Liver (tissue), 8 donors: ENCODE measurements at regions not wholly inside any gene's neighbourhood (a gene's known extent, or its start where the extent isn't known, plus 50 kb on each side); places are given as distances from the start of the nearest gene placed in this dataset.

ENCODE experiments used
- DNase-seq: peaks from one replicate; pipeline ENCODE4 v3.0.0-alpha.2; 2017; ENCODE audit warnings: low spot score
- H3K27ac ChIP-seq, 2 donors: one replicate each; pipeline ENCODE4 v1.7.0; 2013; ENCODE audit warnings: inconsistent platforms in 2 of 2, low read length in 2 of 2, control low read depth in 1 of 2, low read depth in 1 of 2, mild to moderate bottlenecking in 1 of 2
- H3K27me3 ChIP-seq, 4 donors: one replicate each; pipeline versions ENCODE4 v1.6.1 to v1.7.0; 2013; ENCODE audit warnings: low read length in 3 of 4, inconsistent platforms in 1 of 4, mild to moderate bottlenecking in 1 of 4, moderate library complexity in 1 of 4; ENCODE audit not compliant: control insufficient read depth in 4 of 4, insufficient read depth in 4 of 4
- H3K36me3 ChIP-seq, 4 donors: one replicate each; pipeline versions ENCODE4 v1.6.1 to v1.7.0; 2013; ENCODE audit warnings: low read length in 3 of 4, mild to moderate bottlenecking in 3 of 4, low read depth in 1 of 4, moderate library complexity in 1 of 4; ENCODE audit not compliant: control insufficient read depth in 4 of 4, insufficient read depth in 3 of 4
- H3K4me1 ChIP-seq, 4 donors: one replicate each; pipeline versions ENCODE4 v1.6.1 to v1.7.0; 2013; ENCODE audit warnings: low read length in 3 of 4, mild to moderate bottlenecking in 3 of 4, moderate library complexity in 1 of 4; ENCODE audit not compliant: control insufficient read depth in 4 of 4, insufficient read depth in 4 of 4
- H3K4me3 ChIP-seq, 3 donors: one replicate each; pipeline versions ENCODE4 v1.6.1 to v1.7.0; 2013; ENCODE audit warnings: low read length in 3 of 3, control low read depth in 1 of 3, low read depth in 1 of 3, mild to moderate bottlenecking in 1 of 3
- H3K9ac ChIP-seq, 2 donors: one replicate each; pipeline ENCODE4 v1.7.0; 2013; ENCODE audit warnings: low read length in 2 of 2, mild to moderate bottlenecking in 2 of 2, moderate library complexity in 2 of 2, control low read depth in 1 of 2, low read depth in 1 of 2
- H3K9me3 ChIP-seq, 4 donors: one replicate each; pipeline versions ENCODE4 v1.6.1 to v1.7.0; 2013; ENCODE audit warnings: low read length in 3 of 4; ENCODE audit not compliant: control insufficient read depth in 4 of 4
- ATF3 ChIP-seq: IDR thresholded peaks from 2 replicates; pipeline ENCODE4 v1.6.1; 2016; ENCODE audit warnings: antibody characterized with exemption
- CTCF ChIP-seq: fragments of 150-350 bp; IDR thresholded peaks from 2 replicates; pipeline ENCODE4 v1.5.1; 2017; ENCODE audit warnings: improper control_type of control experiment, low read depth, low read length; ENCODE audit not compliant: missing input control
- EGR1 ChIP-seq, 2 donors: IDR thresholded peaks; 2 replicates each; pipeline ENCODE4 v1.6.1; 2016 to 2018; ENCODE audit warnings: antibody characterized with exemption in 2 of 2, low read depth in 2 of 2
- FOXA1 ChIP-seq: IDR thresholded peaks from 2 replicates; pipeline ENCODE4 v1.6.1; 2016; ENCODE audit warnings: antibody characterized with exemption
- FOXA2 ChIP-seq: IDR thresholded peaks from 2 replicates; pipeline ENCODE4 v1.6.1; 2016; ENCODE audit warnings: antibody characterized with exemption
- GABPA ChIP-seq, 2 donors: IDR thresholded peaks in 1 of 2; conservative IDR thresholded peaks in 1 of 2; 2 replicates each; pipeline ENCODE4 v1.6.1; 2016; ENCODE audit warnings: antibody characterized with exemption in 2 of 2, mild to moderate bottlenecking in 1 of 2, moderate library complexity in 1 of 2
- HNF4A ChIP-seq, 2 donors: conservative IDR thresholded peaks; 2 replicates each; pipeline ENCODE4 v1.6.1; 2016; ENCODE audit warnings: antibody characterized with exemption in 2 of 2, mild to moderate bottlenecking in 2 of 2
- HNF4G ChIP-seq: IDR thresholded peaks from 2 replicates; pipeline ENCODE4 v1.6.1; 2016; ENCODE audit warnings: antibody characterized with exemption
- JUND ChIP-seq, 2 donors: IDR thresholded peaks; 2 replicates each; pipeline ENCODE4 v1.6.1; 2016; ENCODE audit warnings: antibody characterized with exemption in 2 of 2
- MAX ChIP-seq: IDR thresholded peaks from 2 replicates; pipeline ENCODE4 v1.6.1; 2016; ENCODE audit warnings: antibody characterized with exemption
- RAD21 ChIP-seq, 2 donors: IDR thresholded peaks; 2 replicates each; pipeline ENCODE4 v1.6.1; 2016; ENCODE audit warnings: antibody characterized with exemption in 2 of 2, mild to moderate bottlenecking in 2 of 2
- REST ChIP-seq: IDR thresholded peaks from 2 replicates; pipeline ENCODE4 v1.6.1; 2016; ENCODE audit warnings: antibody characterized with exemption, mild to moderate bottlenecking
- RXRA ChIP-seq, 2 donors: IDR thresholded peaks; 2 replicates each; pipeline ENCODE4 v1.6.1; 2017 to 2018; ENCODE audit warnings: antibody characterized with exemption in 2 of 2, mild to moderate bottlenecking in 1 of 2
- SP1 ChIP-seq: IDR thresholded peaks from 2 replicates; pipeline ENCODE4 v1.6.1; 2018; ENCODE audit warnings: antibody characterized with exemption, mild to moderate bottlenecking
- TAF1 ChIP-seq: conservative IDR thresholded peaks from 2 replicates; pipeline ENCODE4 v1.6.1; 2016; ENCODE audit warnings: antibody characterized with exemption, mild to moderate bottlenecking
- YY1 ChIP-seq: IDR thresholded peaks from 2 replicates; pipeline ENCODE4 v1.6.1; 2016; ENCODE audit warnings: antibody characterized with exemption, mild to moderate bottlenecking
- ZBTB33 ChIP-seq: IDR thresholded peaks from 2 replicates; pipeline ENCODE4 v1.6.1; 2016; ENCODE audit warnings: antibody characterized with exemption
- WGBS: extraction: QIAGEN DNeasy Blood & Tissue Kit; methylation state at CpG from one replicate; pipeline ENCODE4 v1.1.7; 2013; 5-methylcytosine and 5-hydroxymethylcytosine counted together
- donor health status: healthy.
- donor health status: healthy.
- donor health status: healthy.
- donor health status: healthy.
- donor health status: healthy.

- 50% methylated on average over 2 of the region's 2 CpGs for WGBS
Observed at GRCh38 chr1:164093543-164093942, 465.4 kb upstream of the PBX1 start.

GRCh38 chr1:164101802-164102201 lies 457.2 kb upstream of the PBX1 start:
- WGBS: 94% methylated on average over 2 of the region's 2 CpGs
- DNase-seq: no peak

More at GRCh38 chr1:164093543-164093942, 465.4 kb upstream of the PBX1 start:
- Histone ChIP-seq H3K9ac (no peak overlapping the region), H3K9me3 (peaks cover 0 to 6% (median 3%) of the 10 kb centered on the region in 4 donors), H3K4me3 (no peak overlapping the region), H3K36me3 (no peaks in the 10 kb centered on the region), H3K4me1 (no peaks in the 10 kb centered on the region), H3K27ac (no peak overlapping the region), H3K27me3 (no peaks in the 10 kb centered on the region)
- DNase-seq: no peak
- TF ChIP-seq REST (no peak), ATF3 (no peak), EGR1 (IDR thresholded peaks at IDR 0.05; ENCODE audit: low read depth in 2 of 2) (no peak)

More at GRCh38 chr1:164101802-164102201, 457.2 kb upstream of the PBX1 start:
- Histone ChIP-seq H3K4me1 (no peaks in the 10 kb centered on the region), H3K27ac (no peak overlapping the region), H3K9me3 (no peaks in the 10 kb centered on the region), H3K36me3 (no peaks in the 10 kb centered on the region), H3K27me3 (peaks cover 0 to 2% (median 0%) of the 10 kb centered on the region in 4 donors), H3K4me3 (no peak overlapping the region), H3K9ac (no peak overlapping the region)
- TF ChIP-seq RAD21 (IDR thresholded peaks at IDR 0.05): no peak
- TF ChIP-seq YY1: no peak
- TF ChIP-seq FOXA2: no peak
- TF ChIP-seq CTCF: no peak
- TF ChIP-seq RXRA (IDR thresholded peaks at IDR 0.05): no peak
- TF ChIP-seq TAF1: no peak
- TF ChIP-seq JUND (IDR thresholded peaks at IDR 0.05): no peak
- no peak for TF ChIP-seq HNF4A (conservative IDR thresholded peaks at IDR 0.05)
- no peak for TF ChIP-seq ZBTB33
- no peak for TF ChIP-seq REST
- TF ChIP-seq SP1: no peak
- no peak for TF ChIP-seq GABPA (IDR thresholded peaks at IDR 0.05 in 1 of 2, conservative IDR thresholded peaks at IDR 0.05 in 1 of 2)
- TF ChIP-seq FOXA1: no peak
- no peak for TF ChIP-seq MAX
- no peak for TF ChIP-seq HNF4G
